CD4-positive, CD25-positive, alpha-beta regulatory T cell (primary cell): ENCODE measurements at regions not wholly inside any gene's neighbourhood (a gene's known extent, or its start where the extent isn't known, plus 50 kb on each side); places are given as distances from the start of the nearest gene placed in this dataset.

Source experiments
- ATAC-seq, 2 donors: fragments of 150-1000 bp; cut with Tn5 transposase; one replicate each; pipeline ENCODE4 v1.10.0; 2021; ENCODE audit warnings: low read depth in 2 of 2, moderate number of reproducible peaks in 2 of 2, moderate library complexity in 1 of 2
- DNase-seq, 3 donors: peaks; one replicate each; pipeline versions ENCODE4 v3.0.0 to v3.0.0-alpha.2; 2012 to 2022; ENCODE audit warnings: mixed read lengths in 1 of 3
- H3K27ac ChIP-seq: one replicate; pipeline ENCODE4 v1.7.0; 2013; ENCODE audit warnings: mild to moderate bottlenecking, low read length; ENCODE audit not compliant: insufficient read depth, poor library complexity, severe bottlenecking
- H3K27me3 ChIP-seq: one replicate; pipeline ENCODE4 v1.7.0; 2013; ENCODE audit warnings: low read length; ENCODE audit not compliant: control insufficient read depth, insufficient read depth
- H3K36me3 ChIP-seq: one replicate; pipeline ENCODE4 v1.7.0; 2013; ENCODE audit warnings: mild to moderate bottlenecking, low read length, moderate library complexity; ENCODE audit not compliant: control insufficient read depth, insufficient read depth
- H3K4me1 ChIP-seq: 2 replicates; pipeline ENCODE4 v1.7.0; 2013; ENCODE audit warnings: mild to moderate bottlenecking, low read length; ENCODE audit not compliant: insufficient read depth, control insufficient read depth, poor library complexity, severe bottlenecking
- H3K4me3 ChIP-seq: one replicate; pipeline ENCODE4 v1.7.0; 2013; ENCODE audit warnings: low read depth, mild to moderate bottlenecking, low read length, moderate library complexity
- H3K9me3 ChIP-seq, 2 experiments: 1 replicate in 1 of 2; 2 replicates in 1 of 2; pipeline ENCODE4 v1.7.0; 2013; ENCODE audit warnings: low read length in 2 of 2, mild to moderate bottlenecking in 1 of 2, moderate library complexity in 1 of 2; ENCODE audit not compliant: control insufficient read depth in 2 of 2
- H3K27ac Mint-ChIP-seq, 3 donors: one replicate each; pipeline ENCODE4 v1.8.0; 2020 to 2022; ENCODE audit warnings: mild to moderate bottlenecking in 3 of 3, mixed read lengths in 3 of 3, moderate library complexity in 2 of 3
- H3K27me3 Mint-ChIP-seq: one replicate; pipeline ENCODE4 v1.8.0; 2022; ENCODE audit warnings: mild to moderate bottlenecking, mixed read lengths
- H3K36me3 Mint-ChIP-seq: one replicate; pipeline ENCODE4 v1.8.0; 2020; ENCODE audit warnings: mixed read lengths
- H3K4me1 Mint-ChIP-seq, 4 donors: one replicate each; pipeline ENCODE4 v1.8.0; 2020 to 2022; ENCODE audit warnings: mixed read lengths in 4 of 4, mild to moderate bottlenecking in 1 of 4
- H3K4me3 Mint-ChIP-seq, 4 donors: one replicate each; pipeline ENCODE4 v1.8.0; 2020 to 2022; ENCODE audit warnings: mild to moderate bottlenecking in 4 of 4, mixed read lengths in 4 of 4, moderate library complexity in 3 of 4
- H3K9me3 Mint-ChIP-seq, 7 donors: one replicate each; pipeline ENCODE4 v1.8.0; 2020 to 2022; ENCODE audit warnings: mixed read lengths in 7 of 7, mild to moderate bottlenecking in 3 of 7, moderate library complexity in 2 of 7

DNA sequence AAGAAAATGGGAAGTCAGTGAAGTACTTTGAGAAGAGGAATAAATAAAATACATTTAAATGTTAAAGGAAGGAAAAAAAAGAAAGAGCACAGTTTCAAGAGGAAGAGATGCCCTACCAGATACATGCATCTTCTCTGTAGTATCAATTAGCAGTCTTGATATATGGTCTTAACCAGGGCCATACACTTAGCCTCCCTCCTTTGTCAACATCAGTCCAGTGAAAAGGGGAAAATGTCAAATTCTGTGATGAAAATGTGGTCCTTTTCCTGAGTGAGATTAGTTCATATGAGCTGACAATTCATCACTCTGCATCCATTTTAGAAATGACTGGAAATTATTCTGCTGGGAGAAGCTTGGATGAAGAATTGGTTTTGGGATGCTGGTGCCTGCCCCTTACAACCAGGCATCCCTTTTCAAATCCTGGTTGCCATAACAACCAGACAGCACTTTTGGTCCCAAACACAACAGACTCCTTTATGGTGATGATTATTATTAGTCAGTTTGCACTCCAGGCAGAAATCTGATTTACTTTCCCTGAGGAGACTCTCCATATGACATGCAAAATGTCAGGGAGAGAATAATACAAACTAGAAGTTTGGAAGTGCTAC lies 933.6 kb upstream of the CDH8 start:
- Mint-ChIP-seq H3K4me3 (no peak overlapping the region), H3K9me3 (peaks cover 3 to 35% (median 7%) of the 10 kb centered on the region in 7 donors), H3K36me3 (no peaks in the 10 kb centered on the region), H3K4me1 (no peaks in the 10 kb centered on the region), H3K27ac (no peak overlapping the region), H3K27me3 (no peaks in the 10 kb centered on the region)
- no peaks in the 10 kb centered on the region for H3K36me3 ChIP-seq
- H3K27me3 ChIP-seq: no peaks in the 10 kb centered on the region
- H3K27ac ChIP-seq: no peak overlapping the region
- DNase-seq (no peak), ATAC-seq (no peak)
- no peak overlapping the region for H3K4me3 ChIP-seq
- no peaks in the 10 kb centered on the region for H3K4me1 ChIP-seq
- peaks cover 0 to 16% of the 10 kb centered on the region in 2 experiments for H3K9me3 ChIP-seq

DNA sequence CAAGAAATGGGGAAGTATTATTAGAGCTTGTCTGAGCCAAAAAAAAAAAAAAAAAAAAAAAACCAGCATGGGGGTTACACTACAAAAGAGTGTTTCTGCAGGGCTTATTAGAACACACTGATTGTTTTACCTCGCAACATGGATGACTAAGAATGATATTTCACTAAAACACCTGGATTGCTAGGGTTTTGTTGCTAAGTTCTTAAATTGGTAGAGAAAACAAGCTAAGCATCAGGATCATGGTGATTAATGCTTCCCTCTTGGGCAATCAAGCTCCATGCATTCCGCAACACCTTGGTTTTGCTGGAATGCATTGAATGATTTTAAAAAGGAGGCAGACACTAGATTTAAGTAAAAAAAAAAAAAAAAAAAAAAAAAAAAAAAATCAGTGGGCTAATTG lies 931.4 kb upstream of the CDH8 start:
- DNase-seq: no peak

DNA sequence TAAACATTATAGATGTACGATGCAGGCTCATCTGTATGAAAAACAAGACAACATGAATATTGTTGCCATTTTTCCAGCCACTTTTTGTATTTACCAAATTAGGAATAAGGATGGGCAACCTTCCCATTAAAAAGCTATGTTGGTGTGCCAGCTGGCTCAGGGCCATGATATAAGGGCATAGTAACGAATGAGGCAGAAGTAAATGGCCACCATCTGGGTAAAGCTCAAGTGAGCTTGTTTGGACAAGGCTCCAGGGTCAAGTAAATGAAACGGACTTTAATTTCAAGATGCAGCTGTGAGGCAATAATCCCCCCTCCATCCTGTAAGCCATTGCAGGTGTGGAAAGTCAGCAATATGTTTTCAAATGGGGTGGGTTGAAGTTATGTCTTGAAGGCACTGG lies 930.9 kb upstream of the CDH8 start:
- Histone ChIP-seq H3K36me3 (no peaks in the 10 kb centered on the region), H3K4me3 (no peak overlapping the region), H3K27me3 (no peaks in the 10 kb centered on the region), H3K4me1 (no peaks in the 10 kb centered on the region), H3K27ac (no peak overlapping the region), H3K9me3 (peaks cover 2 to 15% of the 10 kb centered on the region in 2 experiments)
- no peak overlapping the region for H3K4me3 Mint-ChIP-seq
- H3K9me3 Mint-ChIP-seq: peaks cover 4 to 34% (median 8%) of the 10 kb centered on the region in 7 donors
- H3K4me1 Mint-ChIP-seq: no peaks in the 10 kb centered on the region
- no peaks in the 10 kb centered on the region for H3K27me3 Mint-ChIP-seq
- H3K27ac Mint-ChIP-seq: no peak overlapping the region
- ATAC-seq: no peak
- no peaks in the 10 kb centered on the region for H3K36me3 Mint-ChIP-seq
- DNase-seq: no peak

More for the DNA sequence above, 931.4 kb upstream of the CDH8 start:
- no peak for ATAC-seq
- H3K27ac Mint-ChIP-seq: no peak overlapping the region
- Histone ChIP-seq H3K27me3 (no peaks in the 10 kb centered on the region), H3K9me3 (peaks cover 2 to 15% of the 10 kb centered on the region in 2 experiments), H3K4me3 (no peak overlapping the region), H3K36me3 (no peaks in the 10 kb centered on the region), H3K27ac (no peak overlapping the region), H3K4me1 (no peaks in the 10 kb centered on the region)
- no peaks in the 10 kb centered on the region for H3K4me1 Mint-ChIP-seq
- no peaks in the 10 kb centered on the region for H3K27me3 Mint-ChIP-seq
- H3K36me3 Mint-ChIP-seq: no peaks in the 10 kb centered on the region
- peaks cover 3 to 33% (median 8%) of the 10 kb centered on the region in 7 donors for H3K9me3 Mint-ChIP-seq
- H3K4me3 Mint-ChIP-seq: no peak overlapping the region

DNA sequence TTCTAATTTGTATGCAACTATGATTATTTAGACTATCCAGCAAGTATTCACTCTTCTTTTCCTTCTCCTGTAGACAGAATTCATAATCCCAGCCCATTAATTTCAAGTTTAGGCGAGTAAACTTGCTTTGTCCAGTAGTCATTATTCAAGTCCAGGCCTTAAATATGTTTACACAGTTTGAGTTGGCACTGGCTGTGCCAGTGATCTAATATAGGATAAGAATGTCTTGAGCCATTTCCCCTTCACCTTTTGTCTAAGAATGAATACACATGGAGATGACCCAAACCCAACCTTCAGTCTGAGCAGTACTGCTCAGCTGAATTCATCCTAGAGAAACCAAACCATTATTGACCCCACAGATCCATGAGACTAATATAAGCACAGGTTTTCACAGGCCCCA lies 930.4 kb upstream of the CDH8 start:
- Histone ChIP-seq H3K27me3 (no peaks in the 10 kb centered on the region), H3K9me3 (peaks cover 2 to 15% of the 10 kb centered on the region in 2 experiments), H3K27ac (no peak overlapping the region), H3K4me1 (no peaks in the 10 kb centered on the region), H3K36me3 (no peaks in the 10 kb centered on the region), H3K4me3 (no peak overlapping the region)
- H3K36me3 Mint-ChIP-seq: no peaks in the 10 kb centered on the region
- DNase-seq (no peak), ATAC-seq (no peak)
- no peaks in the 10 kb centered on the region for H3K27me3 Mint-ChIP-seq
- no peak overlapping the region for H3K4me3 Mint-ChIP-seq
- no peaks in the 10 kb centered on the region for H3K4me1 Mint-ChIP-seq
- no peak overlapping the region for H3K27ac Mint-ChIP-seq
- H3K9me3 Mint-ChIP-seq: peaks cover 6 to 39% (median 11%) of the 10 kb centered on the region in 7 donors

DNA sequence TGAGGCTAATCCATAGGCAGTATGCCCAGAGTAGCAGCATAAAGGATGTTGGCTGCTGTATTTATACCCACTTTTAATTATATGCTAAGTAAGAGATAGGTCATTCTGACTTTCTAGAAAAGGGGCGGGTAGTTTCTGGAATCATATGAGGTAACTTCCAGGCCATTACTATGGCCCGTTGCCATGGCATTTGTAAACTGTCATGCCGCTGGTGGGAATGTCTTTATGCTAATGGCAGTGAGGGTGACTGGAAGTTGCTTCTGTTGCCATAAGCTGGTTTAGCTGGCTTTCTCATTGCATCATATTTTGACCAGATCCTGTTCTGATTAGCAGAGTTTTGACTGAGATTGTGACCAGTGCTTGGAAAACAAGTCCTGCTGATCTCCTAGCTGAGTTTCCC lies 929.6 kb upstream of the CDH8 start:
- no peaks in the 10 kb centered on the region for H3K27me3 ChIP-seq
- no peak overlapping the region for H3K27ac ChIP-seq
- no peak overlapping the region for H3K4me3 ChIP-seq
- no peaks in the 10 kb centered on the region for H3K4me1 ChIP-seq
- no peak for DNase-seq
- ATAC-seq: no peak
- H3K4me3 Mint-ChIP-seq: no peak overlapping the region
- H3K4me1 Mint-ChIP-seq: no peaks in the 10 kb centered on the region
- no peaks in the 10 kb centered on the region for H3K36me3 ChIP-seq
- H3K9me3 Mint-ChIP-seq: peaks cover 6 to 42% (median 11%) of the 10 kb centered on the region in 7 donors
- H3K9me3 ChIP-seq: peaks cover 2 to 15% of the 10 kb centered on the region in 2 experiments
- H3K27me3 Mint-ChIP-seq: no peaks in the 10 kb centered on the region
- no peak overlapping the region for H3K27ac Mint-ChIP-seq
- no peaks in the 10 kb centered on the region for H3K36me3 Mint-ChIP-seq

DNA sequence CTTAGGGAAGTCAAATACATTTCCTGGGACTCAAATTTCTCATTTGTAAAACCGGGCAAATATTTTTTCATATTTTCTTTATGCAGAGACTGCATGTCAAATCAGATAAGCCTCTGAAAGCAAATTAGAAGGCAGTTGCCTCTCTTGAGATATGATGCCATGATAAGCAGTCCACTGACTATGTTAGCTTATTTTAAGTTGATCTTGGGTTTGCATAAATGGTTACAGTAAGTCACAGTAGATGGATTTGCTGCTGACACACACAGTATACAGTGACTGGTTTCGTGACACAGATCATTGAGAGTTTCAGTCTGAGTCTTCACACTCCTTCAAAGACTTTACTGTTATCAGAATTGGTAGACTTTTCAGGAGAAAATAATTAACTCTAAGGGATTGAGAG lies 927.6 kb upstream of the CDH8 start:
- Histone ChIP-seq H3K27me3 (no peaks in the 10 kb centered on the region), H3K27ac (no peak overlapping the region), H3K4me3 (no peak overlapping the region), H3K4me1 (no peaks in the 10 kb centered on the region), H3K9me3 (peaks cover 2 to 5% of the 10 kb centered on the region in 2 experiments), H3K36me3 (no peaks in the 10 kb centered on the region)
- peaks cover 3 to 39% (median 12%) of the 10 kb centered on the region in 7 donors for H3K9me3 Mint-ChIP-seq
- H3K4me3 Mint-ChIP-seq: no peak overlapping the region
- no peaks in the 10 kb centered on the region for H3K27me3 Mint-ChIP-seq
- no peak for ATAC-seq
- no peaks in the 10 kb centered on the region for H3K36me3 Mint-ChIP-seq
- H3K4me1 Mint-ChIP-seq: no peaks in the 10 kb centered on the region
- H3K27ac Mint-ChIP-seq: no peak overlapping the region
- DNase-seq: no peak

DNA sequence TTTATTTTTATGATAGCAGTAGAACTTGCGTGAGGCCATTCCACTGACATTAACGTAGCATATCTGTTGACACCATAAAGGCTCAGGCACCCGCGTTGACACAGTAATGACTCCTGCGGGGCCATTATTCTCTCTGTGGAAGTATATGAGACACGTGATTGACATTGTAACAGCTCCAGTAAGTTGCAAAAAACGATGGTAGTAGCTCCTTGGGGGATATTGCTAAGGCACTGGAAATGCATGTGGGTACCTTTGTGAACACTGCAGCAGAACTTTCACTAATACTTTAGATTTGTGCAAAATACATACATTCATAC lies 918.8 kb upstream of the CDH8 start:
- Mint-ChIP-seq H3K27me3 (no peaks in the 10 kb centered on the region), H3K27ac (no peak overlapping the region)
- no peak for DNase-seq

More for the DNA sequence above, 918.8 kb upstream of the CDH8 start:
- no peaks in the 10 kb centered on the region for H3K4me1 ChIP-seq
- no peak for ATAC-seq
- H3K4me3 ChIP-seq: no peak overlapping the region
- H3K36me3 ChIP-seq: no peaks in the 10 kb centered on the region
- peaks cover 4 to 30% (median 11%) of the 10 kb centered on the region in 7 donors for H3K9me3 Mint-ChIP-seq
- no peak overlapping the region for H3K27ac ChIP-seq
- no peaks in the 10 kb centered on the region for H3K4me1 Mint-ChIP-seq
- H3K9me3 ChIP-seq: no peaks in the 10 kb centered on the region
- H3K27me3 ChIP-seq: no peaks in the 10 kb centered on the region
- H3K4me3 Mint-ChIP-seq: peak overlapping the region in 1 of 4 donors; percentile 38
- H3K36me3 Mint-ChIP-seq: no peaks in the 10 kb centered on the region
